B cell (primary cell): ENCODE measurements at regions not wholly inside any gene's neighbourhood (a gene's known extent, or its start where the extent isn't known, plus 50 kb on each side); places are given as distances from the start of the nearest gene placed in this dataset.

Source experiments
- ATAC-seq: fragments of 200-7000 bp; cut with Tn5 transposase; one replicate; pipeline ENCODE4 v1.10.0; 2021; ENCODE audit warnings: low read depth, mild to moderate bottlenecking, moderate number of reproducible peaks, moderate library complexity
- CTCF ChIA-PET: fragments of 350-600 bp; sonication (Branson Sonifier 250); formaldehyde crosslinking; loops from one replicate; lab custom pipeline; 2021; ENCODE audit warnings: antibody characterized with exemption, inconsistent platforms; lab: Charles Lee
- POLR2A ChIA-PET: fragments of 350-600 bp; sonication (Branson Sonifier 250); formaldehyde crosslinking; loops from one replicate; lab custom pipeline; 2021; ENCODE audit warnings: antibody characterized with exemption; lab: Charles Lee
- DNase-seq: peaks from one replicate; pipeline ENCODE4 v3.0.0; 2013
- H2AFZ ChIP-seq: 2 replicates; pipeline ENCODE4 v1.6.1; 2012; ENCODE audit warnings: mild to moderate bottlenecking, low read depth, low read length; ENCODE audit not compliant: insufficient read depth, poor library complexity, severe bottlenecking
- H3K27ac ChIP-seq, 2 donors: 1 replicate in 1 of 2; 2 replicates in 1 of 2; pipeline ENCODE4 v1.5.1; 2012 to 2013; ENCODE audit warnings: low read length in 2 of 2, mild to moderate bottlenecking in 2 of 2, moderate library complexity in 1 of 2
- H3K27me3 ChIP-seq, 4 experiments: fragments of 200-600 bp in 1 of 4; sonication (generic) in 1 of 4; replicated peaks in 1 of 4; 1 replicate in 2 of 4; 2 replicates in 2 of 4; pipeline versions ENCODE4 v1.6.1 to v1.7.0; 2013 to 2016; ENCODE audit warnings: low read length in 3 of 4, mild to moderate bottlenecking in 2 of 4, mixed read lengths in 1 of 4, moderate library complexity in 1 of 4; ENCODE audit not compliant: insufficient read depth in 4 of 4, control insufficient read depth in 3 of 4; ENCODE audit errors: control extremely low read depth in 1 of 4
- H3K36me3 ChIP-seq, 2 experiments: replicated peaks in 1 of 2; 1 replicate in 1 of 2; 2 replicates in 1 of 2; pipeline versions ENCODE4 v1.6.1 to v1.7.1; 2013; ENCODE audit warnings: low read length in 1 of 2; ENCODE audit not compliant: insufficient read depth in 2 of 2, control insufficient read depth in 1 of 2; ENCODE audit errors: control extremely low read depth in 1 of 2, extremely low read depth in 1 of 2
- H3K4me1 ChIP-seq, 2 donors: fragments of 200-600 bp in 1 of 2; sonication (generic) in 1 of 2; 1 replicate in 1 of 2; 2 replicates in 1 of 2; pipeline versions ENCODE4 v1.5.1 to v1.6.1; 2013 to 2017; ENCODE audit warnings: low read length in 2 of 2; ENCODE audit not compliant: control insufficient read depth in 2 of 2, insufficient read depth in 2 of 2
- H3K4me2 ChIP-seq: replicated peaks from 2 replicates; pipeline ENCODE3; 2012; ENCODE audit warnings: mild to moderate bottlenecking, low read depth, low read length; ENCODE audit not compliant: poor library complexity, severe bottlenecking
- H3K4me3 ChIP-seq, 5 experiments: fragments of 200-600 bp in 1 of 5; sonication (generic) in 1 of 5; 1 replicate in 3 of 5; 2 replicates in 2 of 5; pipeline versions ENCODE4 v1.5.1 to v1.7.0; 2011 to 2016; ENCODE audit warnings: low read length in 4 of 5, mild to moderate bottlenecking in 4 of 5, low read depth in 2 of 5, control low read depth in 1 of 5, moderate library complexity in 1 of 5; ENCODE audit not compliant: insufficient read depth in 1 of 5; ENCODE audit errors: control extremely low read depth in 1 of 5, extremely low read depth in 1 of 5
- H3K79me2 ChIP-seq: fragments of 200-600 bp; sonication (generic); one replicate; pipeline ENCODE4 v1.6.0; 2016; ENCODE audit warnings: low read length; ENCODE audit not compliant: control insufficient read depth, insufficient read depth
- H3K9ac ChIP-seq: fragments of 200-600 bp; sonication (generic); 2 replicates; pipeline ENCODE4 v1.6.1; 2017; ENCODE audit warnings: mild to moderate bottlenecking, low read length, moderate library complexity
- H3K9me3 ChIP-seq, 3 donors: one replicate each; pipeline versions ENCODE4 v1.6.1 to v1.7.1; 2013; ENCODE audit warnings: low read length in 2 of 3; ENCODE audit not compliant: control insufficient read depth in 2 of 3, insufficient read depth in 1 of 3; ENCODE audit errors: control extremely low read depth in 1 of 3
- H4K20me1 ChIP-seq: 2 replicates; pipeline ENCODE4 v1.6.0; 2012; ENCODE audit warnings: mild to moderate bottlenecking, low read length; ENCODE audit not compliant: insufficient read depth, control insufficient read depth, poor library complexity, severe bottlenecking
- H3K27ac Mint-ChIP-seq: one replicate; pipeline ENCODE4 v1.8.0; 2021; ENCODE audit warnings: mixed read lengths
- H3K27me3 Mint-ChIP-seq: one replicate; pipeline ENCODE4 v1.8.0; 2021; ENCODE audit warnings: mixed read lengths
- H3K4me1 Mint-ChIP-seq: one replicate; pipeline ENCODE4 v1.8.0; 2021; ENCODE audit warnings: mixed read lengths
- H3K4me3 Mint-ChIP-seq: one replicate; pipeline ENCODE4 v1.8.0; 2021; ENCODE audit warnings: mixed read lengths
- H3K9me3 Mint-ChIP-seq: one replicate; pipeline ENCODE4 v1.8.0; 2022; ENCODE audit warnings: mixed read lengths; ENCODE audit not compliant: insufficient read depth
- CTCF ChIP-seq: fragments of 200-600 bp; IDR thresholded peaks from one replicate; pipeline ENCODE4 v1.8.0; 2022; ENCODE audit warnings: antibody characterized with exemption, mild to moderate bottlenecking
- EZH2 ChIP-seq: IDR thresholded peaks from 2 replicates; pipeline ENCODE4 v1.6.1; 2012; ENCODE audit warnings: borderline replicate concordance, low read depth, mild to moderate bottlenecking, moderate library complexity, low read length; ENCODE audit not compliant: insufficient read depth, poor library complexity, severe bottlenecking
- WGBS: methylation state at CpG from one replicate; pipeline ENCODE4 v1.1.5; 2013; ENCODE audit warnings: missing lambda C conversion rate; ENCODE audit not compliant: insufficient coverage; 5-methylcytosine and 5-hydroxymethylcytosine counted together
- intact Hi-C: fragments of 100-400 bp; cut with micrococcal nuclease; formaldehyde crosslinking; loops from one replicate; pipeline ENCODE4 v1.10.0; 2022

GRCh38 chr4:180304321-180304720 is 1938.9 kb upstream of the TENM3 start:
- H4K20me1 ChIP-seq: no peaks in the 10 kb centered on the region
- H3K27ac ChIP-seq: no peak overlapping the region
- H3K9me3 ChIP-seq: no peaks in the 10 kb centered on the region
- H3K4me2 ChIP-seq: no peak overlapping the region
- H3K27me3 ChIP-seq: no peaks in the 10 kb centered on the region
- no peaks in the 10 kb centered on the region for H3K79me2 ChIP-seq
- no peak overlapping the region for H2AFZ ChIP-seq
- CTCF ChIA-PET: no interaction called here
- POLR2A ChIA-PET: no interaction called here
- Mint-ChIP-seq H3K9me3 (peaks cover 5% of the 10 kb centered on the region), H3K4me3 (no peak overlapping the region), H3K4me1 (no peaks in the 10 kb centered on the region), H3K27ac (no peak overlapping the region), H3K27me3 (no peaks in the 10 kb centered on the region)
- no peak for ATAC-seq
- no peaks in the 10 kb centered on the region for H3K36me3 ChIP-seq
- intact Hi-C loops: no loop called here
- no CpG with 5 or more reads among the region's 4 CpGs for WGBS
- TF ChIP-seq EZH2 (no peak), CTCF (no peak)
- no peak overlapping the region for H3K4me3 ChIP-seq
- no peaks in the 10 kb centered on the region for H3K4me1 ChIP-seq
- H3K9ac ChIP-seq: no peak overlapping the region
- no peak for DNase-seq

DNA sequence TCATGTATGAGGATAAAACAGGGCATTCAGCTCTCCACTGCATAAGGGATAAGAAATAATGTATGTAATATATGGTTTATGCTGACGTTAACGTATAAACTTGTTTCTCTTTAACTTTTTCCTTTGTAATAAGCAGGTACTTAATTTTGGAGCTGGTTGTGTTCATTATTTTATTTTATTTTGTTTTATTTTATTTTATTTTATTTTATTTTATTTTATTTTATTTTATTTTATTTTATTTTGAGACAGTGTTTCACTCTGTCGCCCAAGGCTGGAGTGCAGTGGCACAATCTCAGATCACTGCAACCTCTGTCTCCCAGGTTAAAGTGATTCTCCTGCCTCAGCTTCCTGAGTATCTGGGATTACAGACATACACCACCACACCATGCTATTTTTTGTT is 1932.6 kb upstream of the TENM3 start:
- no peaks in the 10 kb centered on the region for H3K9me3 ChIP-seq
- no peaks in the 10 kb centered on the region for H3K79me2 ChIP-seq
- no peak for DNase-seq
- Mint-ChIP-seq H3K9me3 (no peaks in the 10 kb centered on the region), H3K27ac (no peak overlapping the region), H3K4me1 (peaks cover 1% of the 10 kb centered on the region), H3K4me3 (no peak overlapping the region), H3K27me3 (no peaks in the 10 kb centered on the region)
- no peak overlapping the region for H3K9ac ChIP-seq
- H3K27ac ChIP-seq: no peak overlapping the region
- H3K4me3 ChIP-seq: no peak overlapping the region
- no peaks in the 10 kb centered on the region for H4K20me1 ChIP-seq
- H3K36me3 ChIP-seq: no peaks in the 10 kb centered on the region
- no peak overlapping the region for H2AFZ ChIP-seq
- intact Hi-C loops: no loop called here
- ChIA-PET POLR2A (no interaction called here), CTCF (no interaction called here)
- H3K4me2 ChIP-seq: no peak overlapping the region
- WGBS: no CpG with 5 or more reads among the region's 3 CpGs
- ATAC-seq: no peak
- H3K27me3 ChIP-seq: no peaks in the 10 kb centered on the region
- peaks cover 0 to 7% of the 10 kb centered on the region in 2 donors for H3K4me1 ChIP-seq
- no peak for TF ChIP-seq CTCF
- TF ChIP-seq EZH2: no peak
